RPMI8226 (cell line): ENCODE measurements at regions not wholly inside any gene's neighbourhood (a gene's known extent, or its start where the extent isn't known, plus 50 kb on each side); places are given as distances from the start of the nearest gene placed in this dataset.
"Not testable (repeated sequence)": the region's sequence is repeated elsewhere in the genome, so short reads cannot be mapped to it uniquely, and the experiment has no call there.

ENCODE experiments used
- DNase-seq: peaks from one replicate; pipeline ENCODE4 v3.0.0-alpha.2; 2015

DNA sequence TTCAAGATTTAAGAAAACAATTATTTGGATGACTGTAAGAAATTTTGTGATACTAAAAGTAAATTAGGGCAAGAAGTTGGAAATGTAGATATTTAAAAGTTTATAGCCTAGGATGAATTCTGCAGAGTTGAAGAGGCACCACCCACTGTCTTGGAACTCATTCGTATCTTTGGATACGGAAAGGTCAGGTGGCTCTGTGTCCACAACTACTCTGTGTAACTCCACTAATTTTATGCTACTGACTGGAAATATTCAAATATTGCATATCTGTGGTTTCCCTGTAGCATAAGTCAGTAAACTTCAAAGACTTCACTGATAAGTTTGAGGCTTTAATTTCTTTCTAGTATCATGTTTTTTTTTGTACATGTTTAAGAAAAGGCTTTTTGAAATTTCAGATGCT lies 156.9 kb upstream of the RPRM start:
- no peak for DNase-seq

DNA sequence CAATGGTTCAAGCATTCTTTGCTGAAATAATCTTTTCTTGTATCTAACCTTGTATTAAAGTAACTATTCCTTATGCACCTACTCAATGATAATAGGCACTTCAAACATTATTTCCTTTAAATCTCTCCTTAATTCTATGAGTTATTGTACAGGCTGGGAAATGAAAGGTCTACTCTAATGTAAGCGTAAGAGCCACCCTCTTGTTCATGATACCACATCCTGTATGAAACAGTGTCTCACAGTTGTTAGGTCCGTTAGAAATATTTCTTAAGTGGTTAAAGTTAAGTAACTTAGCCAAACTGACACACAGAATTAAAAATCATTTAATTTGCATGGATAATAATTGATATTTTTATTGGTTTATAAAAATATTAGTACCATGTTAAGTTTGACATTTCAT lies 162.5 kb upstream of the RPRM start:
- no peak for DNase-seq

DNA sequence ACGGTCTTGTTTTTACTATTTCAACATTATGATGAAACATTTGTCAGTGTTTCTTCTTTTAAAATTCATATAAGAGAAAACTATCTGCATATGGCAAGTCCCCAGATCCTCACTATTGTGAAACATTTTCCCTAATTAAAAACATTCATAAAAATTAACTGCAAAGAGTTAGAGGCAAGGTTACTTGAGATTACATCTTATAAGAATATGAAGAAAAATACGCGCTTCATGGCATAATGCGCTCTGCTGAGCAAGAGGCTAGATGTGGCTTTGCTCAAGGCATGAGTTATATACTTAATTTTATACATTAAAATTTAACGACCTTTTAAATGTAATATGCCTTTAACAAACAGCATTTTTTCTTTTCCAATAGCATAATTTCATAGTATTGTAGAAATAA lies 166.4 kb upstream of the RPRM start:
- no peak for DNase-seq

DNA sequence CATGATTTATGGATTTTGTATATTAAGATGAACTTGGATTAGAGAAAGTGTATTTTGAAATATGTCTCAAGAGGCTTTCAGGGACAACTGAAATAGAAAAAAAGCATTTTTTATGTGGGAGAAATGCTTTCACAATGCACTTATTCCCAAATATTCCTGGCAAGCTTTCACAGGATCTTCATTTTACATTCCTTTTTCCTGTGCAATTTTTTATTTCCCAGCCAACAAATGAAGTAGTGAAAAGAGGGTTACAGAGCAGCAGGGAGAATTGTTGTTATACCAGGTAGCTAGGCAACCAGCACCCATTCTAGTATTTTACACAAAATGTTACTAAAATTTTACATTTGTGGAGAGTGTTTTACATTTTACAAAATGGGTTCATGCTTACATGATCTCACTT lies 167.0 kb upstream of the RPRM start:
- no peak for DNase-seq

DNA sequence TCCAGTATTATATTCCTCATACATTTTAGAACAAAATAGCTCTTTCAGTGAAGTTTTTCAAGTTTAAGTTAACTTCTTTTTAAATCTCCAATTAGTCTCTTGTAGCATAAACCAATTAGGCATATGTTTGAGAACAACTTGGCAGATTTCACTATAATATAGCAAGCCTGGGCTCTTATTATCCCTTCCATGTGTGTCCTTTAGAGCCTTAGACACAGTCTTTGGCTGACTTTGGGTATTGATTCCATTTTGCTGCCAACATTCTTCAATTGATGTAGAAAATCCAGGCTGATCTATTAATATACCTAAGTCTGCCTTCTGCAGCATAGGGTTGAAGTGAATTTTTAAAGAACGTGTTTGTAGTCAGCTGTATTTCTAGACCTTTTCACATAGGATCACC lies 179.1 kb upstream of the RPRM start:
- DNase-seq, result no peak

DNA sequence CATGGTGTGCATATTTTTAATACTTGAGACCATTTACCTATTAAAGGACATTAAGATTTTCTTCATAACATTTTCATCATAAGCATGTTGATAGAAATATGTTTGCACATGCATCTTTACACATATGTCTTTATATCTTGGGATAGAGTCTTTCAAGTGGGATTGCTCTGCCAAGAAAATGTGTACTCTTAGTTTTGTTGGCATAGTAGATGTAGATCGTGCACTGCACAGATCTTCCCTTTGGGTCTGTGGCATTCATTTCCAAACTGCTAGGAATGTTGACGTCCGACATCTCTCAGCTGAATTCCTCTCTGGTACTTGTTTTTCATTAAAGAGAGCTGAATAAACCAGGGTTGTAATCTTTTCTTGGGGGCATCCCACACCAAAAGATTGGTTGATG lies 183.2 kb upstream of the RPRM start:
- DNase-seq, result no peak

DNA sequence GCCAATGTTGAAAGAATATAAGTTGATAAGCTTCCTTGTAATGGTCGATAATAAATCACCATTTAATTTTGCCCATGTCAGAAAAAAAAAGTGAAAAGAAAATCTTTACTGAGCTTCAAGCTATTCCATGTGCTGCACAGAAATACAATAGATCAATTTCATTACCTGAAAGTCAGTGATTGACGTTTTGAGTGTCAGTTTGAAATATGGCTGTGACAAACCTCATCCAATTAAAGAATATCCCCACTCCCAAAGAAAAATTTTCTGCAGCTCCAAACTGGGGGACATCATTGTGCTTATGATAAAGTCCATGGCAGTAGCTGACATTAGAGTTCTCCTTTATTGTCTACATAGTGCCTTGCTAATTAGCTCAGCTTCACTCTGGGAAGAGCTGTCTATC lies 184.8 kb upstream of the RPRM start:
- DNase-seq, result no peak

DNA sequence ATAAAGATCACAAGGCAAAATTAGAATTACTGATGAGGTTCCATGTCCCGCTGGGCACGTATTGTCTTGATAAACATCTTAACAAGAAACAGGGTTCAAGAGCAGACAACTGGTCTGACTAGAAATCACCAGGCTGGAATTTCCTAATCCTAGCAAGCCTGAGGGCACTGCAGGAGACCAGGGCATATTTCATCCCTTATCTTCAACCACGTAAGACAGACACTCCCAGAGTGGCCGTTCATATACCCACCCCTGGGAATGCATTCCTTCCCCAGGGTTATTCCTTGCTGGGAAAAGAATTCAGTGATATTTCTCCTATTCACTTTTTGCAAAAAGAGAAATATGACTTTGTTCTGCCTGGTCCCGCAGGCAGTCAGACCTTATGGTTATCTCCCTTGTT lies 185.4 kb upstream of the RPRM start:
- DNase-seq, result not testable (repeated sequence)

DNA sequence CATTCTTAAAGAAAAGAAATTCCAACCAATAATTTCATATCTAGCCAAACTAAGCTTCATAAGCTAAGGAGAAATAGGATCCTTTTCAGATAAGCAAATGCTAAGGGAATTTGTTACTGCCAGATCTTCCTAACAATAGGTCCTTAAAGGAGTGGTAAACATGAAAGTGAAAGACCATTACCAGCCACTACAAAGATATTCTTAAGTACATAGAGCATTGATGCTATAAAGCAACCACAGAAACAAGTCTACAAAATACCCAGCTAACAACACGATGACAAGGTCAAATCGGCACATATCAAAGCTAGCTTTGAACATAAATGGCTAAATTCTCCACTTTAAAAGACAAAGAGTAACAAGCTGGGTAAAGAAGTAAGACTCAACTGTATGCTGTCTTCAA lies 188.9 kb upstream of the RPRM start:
- no peak for DNase-seq

DNA sequence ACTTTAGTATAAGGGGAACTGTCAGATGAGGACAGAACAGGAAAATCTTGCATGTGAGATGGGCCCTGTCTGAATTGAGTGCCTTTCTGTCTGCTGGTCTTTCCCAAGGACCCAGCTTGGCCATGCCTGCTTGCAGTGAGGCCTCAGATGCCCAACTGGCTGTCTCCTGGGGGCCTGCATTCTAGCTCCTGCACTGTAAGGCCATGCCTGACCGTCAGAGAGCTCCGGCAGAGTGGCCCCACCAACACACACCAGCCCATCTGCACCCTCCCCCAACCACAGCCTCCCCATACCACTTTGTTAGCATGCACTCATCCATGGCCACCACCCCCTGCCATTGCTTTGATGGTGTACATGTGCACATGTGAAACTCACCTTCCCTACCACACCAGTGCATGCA lies 190.4 kb upstream of the RPRM start:
- no peak for DNase-seq

DNA sequence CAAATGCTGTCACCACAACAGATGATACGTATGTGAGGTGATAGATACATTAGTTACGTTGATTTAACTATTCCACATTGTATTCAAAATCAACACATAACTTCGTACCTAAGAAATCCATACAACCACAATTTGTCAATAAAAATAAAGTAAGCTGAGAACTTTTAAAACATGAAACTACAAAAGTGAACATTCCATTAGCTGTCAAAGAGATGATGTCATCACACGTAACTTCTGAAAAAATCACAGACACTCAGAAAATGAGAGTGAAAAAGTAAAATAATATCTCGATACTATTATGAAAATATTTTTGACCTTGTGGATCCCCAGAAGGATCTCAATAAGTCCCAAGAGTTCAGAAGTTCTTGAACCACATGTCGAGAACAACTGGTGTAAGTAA lies 161.6 kb upstream of the GALNT13 start:
- DNase-seq, result no peak

DNA sequence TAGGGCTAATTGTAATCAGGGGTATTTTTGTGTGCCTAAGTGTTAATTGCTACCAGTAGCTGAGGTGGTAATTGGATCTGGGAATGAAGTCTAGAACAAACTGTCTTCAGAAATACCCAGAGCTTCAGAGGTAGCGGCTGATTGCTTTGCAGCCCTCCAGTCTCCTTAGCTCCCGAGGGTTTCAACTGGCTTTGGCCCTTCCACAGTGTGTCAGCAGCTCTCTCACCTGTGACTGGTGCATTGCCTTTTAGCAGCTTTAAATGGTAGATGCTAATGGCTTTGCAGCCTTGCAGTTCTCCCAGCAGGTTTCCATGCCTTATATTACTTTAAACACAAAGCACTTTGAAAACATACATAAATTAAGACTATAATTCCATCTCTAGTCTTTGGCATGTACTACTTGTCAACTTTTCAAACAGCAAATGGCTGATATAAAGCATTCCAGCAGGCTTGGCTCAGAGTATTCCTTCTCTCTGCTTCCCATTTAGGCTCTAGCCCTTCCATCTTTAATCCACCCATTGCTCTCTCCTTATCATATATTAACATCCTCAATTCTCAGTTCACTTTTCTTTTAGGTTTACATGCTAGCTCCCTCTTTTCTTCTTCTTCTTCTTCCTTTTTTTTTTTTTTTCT lies 156.4 kb upstream of the GALNT13 start:
- no peak for DNase-seq

DNA sequence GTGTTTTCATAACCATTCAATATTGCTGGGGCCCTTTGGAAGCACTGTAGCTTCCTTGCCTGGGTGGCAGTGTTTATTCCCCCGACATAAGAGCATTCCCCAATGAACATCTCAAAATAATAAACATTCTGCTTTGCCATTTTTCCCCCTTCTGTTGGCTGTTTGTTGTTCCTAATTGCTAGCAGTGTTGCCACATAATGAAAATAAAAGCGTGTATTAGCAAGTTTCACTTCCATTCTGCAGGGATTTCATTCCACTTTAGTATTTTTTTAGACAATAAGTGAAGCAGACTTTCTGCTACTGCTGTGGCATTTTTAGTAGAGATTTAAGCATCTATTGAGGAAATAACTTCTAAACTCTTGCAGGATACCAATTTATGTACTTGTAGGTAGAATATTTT lies 154.7 kb upstream of the GALNT13 start:
- no peak for DNase-seq

DNA sequence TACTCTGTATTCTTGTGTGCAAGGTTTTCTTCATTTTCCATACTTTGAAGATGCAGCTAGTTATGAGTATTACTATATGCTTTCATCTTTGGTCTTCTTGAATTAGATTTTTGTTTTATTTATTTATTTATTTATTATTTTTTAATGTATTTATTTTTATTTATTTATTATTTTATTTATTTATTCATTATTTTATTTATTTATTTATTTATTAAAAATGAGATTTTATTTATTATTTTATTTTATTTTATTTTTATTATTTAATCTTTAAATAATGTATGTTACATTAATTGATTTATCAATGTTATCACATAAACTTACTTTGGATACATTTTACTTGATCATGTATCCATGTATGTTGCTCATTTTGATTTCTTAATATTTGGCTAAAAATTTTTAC lies 132.3 kb upstream of the GALNT13 start:
- DNase-seq, result no peak

DNA sequence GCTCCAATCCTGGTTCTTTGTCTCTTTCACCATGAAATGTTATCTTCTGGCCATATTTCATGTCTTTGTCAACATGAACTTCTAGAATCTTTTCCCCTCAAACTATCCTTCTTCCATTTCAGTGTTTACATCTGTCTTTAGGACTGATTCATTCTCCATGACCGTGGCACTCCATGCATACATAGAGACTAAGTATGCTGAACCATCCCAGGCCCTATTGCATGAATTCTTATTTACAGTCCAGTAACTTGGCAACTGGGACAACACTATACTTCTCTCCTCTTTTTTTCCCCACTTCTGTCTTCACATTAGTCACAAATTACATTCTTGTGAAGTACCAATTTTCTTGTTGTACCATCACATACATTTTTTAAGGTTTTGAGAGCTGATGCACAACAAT lies 109.8 kb upstream of the GALNT13 start:
- DNase-seq, result no peak

DNA sequence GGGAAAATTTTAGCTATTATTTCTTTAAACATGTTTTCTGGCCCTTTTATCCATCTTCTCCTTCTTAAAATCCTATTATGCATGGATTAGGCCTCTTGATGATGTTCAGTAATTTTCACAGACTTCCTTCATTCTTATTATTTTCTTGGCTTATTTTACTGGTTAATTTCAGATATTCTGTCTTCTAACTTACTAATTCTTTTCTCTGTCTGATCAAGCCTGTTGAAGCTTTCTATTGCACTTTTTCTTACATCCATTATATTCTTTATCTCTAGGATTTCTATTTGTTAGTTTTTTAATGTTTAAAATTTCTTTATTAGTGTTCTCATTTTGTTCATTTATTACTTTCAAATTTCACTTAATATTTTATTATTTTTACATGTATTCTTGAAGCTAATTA lies 105.3 kb upstream of the GALNT13 start:
- no peak for DNase-seq

DNA sequence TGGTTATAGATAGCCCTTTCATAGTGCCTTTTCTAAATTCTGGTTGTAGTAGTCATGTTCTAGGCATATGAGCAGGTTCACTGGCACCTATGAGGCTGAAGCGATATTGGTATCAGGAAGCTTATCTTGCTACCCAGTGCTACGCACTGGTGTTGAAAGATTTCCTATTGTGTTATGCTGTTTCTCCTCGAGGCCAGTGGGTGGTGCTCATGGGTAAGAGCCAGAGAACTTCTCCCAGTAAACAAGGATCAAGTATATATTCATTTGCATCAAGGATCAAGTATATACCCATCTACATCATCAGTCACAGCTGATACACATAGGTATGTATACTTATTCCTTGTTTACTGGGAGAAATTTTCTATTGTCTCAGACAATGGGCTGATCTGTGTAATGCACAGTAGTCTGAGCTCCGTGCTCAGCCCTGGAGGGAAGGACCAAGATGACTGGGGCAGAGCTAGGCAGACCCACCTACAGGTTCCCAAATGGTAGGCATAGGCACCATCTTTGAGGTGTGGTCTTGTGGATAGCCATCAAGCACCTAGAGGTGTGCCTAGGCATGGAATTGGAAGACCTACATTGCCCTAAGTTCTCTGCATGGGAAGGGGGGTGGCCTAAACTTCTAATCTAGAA lies 101.2 kb upstream of the GALNT13 start:
- no peak for DNase-seq

DNA sequence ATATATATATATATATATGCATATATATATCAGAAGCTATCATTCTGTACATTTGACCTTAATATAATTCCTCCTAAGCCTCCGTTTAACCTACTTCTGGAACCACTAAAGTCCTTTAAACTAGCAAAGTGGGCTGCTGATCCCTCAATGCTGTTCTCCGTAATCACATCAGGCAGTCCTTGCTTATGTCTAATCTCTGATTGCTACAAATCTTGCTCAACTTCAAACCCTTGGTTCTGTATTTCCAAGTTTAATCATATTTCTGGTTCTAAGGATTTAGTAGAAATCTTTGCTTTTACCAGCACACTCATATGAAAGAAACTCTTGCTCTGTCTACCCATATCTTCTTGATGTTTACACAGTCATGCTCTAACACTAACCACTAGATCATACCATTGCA lies 91.5 kb upstream of the GALNT13 start:
- no peak for DNase-seq

DNA sequence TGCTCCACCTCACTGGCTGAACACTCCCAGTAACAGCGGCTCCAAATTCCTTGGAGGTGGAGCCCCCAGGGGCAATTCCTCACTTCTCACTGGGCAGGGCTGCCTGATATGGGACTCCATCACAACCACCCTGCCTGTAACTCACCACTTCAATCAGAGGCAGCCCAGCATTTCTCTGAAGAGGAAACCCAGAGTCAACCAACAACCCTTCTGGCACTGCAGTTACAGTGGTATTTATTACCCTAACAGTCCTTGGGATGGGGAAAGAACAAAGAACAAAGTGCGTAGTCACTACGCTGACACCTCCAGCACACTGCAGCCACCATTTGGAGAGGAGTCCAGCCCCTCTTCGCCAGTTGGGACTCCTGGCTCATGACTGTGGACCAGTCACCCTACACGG lies 85.7 kb upstream of the GALNT13 start:
- DNase-seq, result no peak

DNA sequence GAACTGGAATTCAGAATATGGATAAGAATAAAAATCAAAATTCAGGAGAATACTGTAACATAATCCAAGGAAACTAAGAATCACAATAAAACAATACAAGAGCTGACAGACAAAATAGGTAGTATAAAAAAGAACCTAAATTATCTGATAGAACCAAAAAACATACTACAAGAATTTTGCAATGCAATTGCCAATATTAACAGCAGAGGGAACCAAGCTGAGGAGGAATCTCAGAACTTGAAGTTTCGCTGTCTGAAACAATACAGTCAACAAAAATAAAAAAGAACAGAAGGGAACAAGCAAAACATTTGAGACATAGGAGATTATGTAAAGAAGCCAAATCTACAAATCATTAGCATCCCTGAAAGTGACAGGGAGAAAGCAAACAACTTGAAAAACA lies 84.1 kb upstream of the GALNT13 start:
- no peak for DNase-seq

DNA sequence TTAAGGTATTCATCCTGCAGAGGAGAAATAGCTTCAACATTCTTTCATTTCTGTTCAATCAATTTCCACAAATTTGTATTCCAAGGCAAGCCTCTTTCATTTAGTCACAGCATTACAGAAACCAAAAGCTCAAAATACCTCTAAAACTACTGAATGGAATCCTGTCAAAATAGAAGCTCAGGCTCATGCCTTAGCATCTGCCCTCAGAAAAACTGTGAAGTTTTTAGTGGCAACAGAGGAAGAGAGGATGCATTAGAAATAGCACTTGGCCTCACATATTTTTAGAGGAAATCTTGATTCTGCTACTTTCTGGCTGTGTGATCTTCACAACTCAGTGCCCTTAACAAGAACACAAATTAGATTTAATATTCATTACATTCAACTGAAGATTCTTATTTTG lies 69.1 kb upstream of the GALNT13 start:
- no peak for DNase-seq

DNA sequence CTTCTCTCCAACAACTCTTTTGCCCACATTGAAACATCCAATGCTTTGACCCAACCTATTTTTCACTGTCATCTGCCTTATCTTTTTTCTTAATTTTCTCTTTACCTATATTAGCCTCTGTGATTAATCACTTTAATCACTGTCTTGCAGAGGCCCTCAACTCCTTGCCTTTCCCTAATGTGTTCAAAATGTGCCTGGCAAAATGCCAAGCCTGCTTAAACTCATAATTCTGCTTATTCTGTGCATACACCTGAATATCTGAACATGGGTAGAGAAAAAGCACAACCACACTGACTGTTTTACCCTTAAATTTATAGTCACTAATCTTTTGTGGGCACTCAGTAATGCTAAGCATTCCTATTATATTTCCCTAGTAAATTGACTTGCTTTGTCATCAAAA lies 63.0 kb upstream of the GALNT13 start:
- no peak for DNase-seq

DNA sequence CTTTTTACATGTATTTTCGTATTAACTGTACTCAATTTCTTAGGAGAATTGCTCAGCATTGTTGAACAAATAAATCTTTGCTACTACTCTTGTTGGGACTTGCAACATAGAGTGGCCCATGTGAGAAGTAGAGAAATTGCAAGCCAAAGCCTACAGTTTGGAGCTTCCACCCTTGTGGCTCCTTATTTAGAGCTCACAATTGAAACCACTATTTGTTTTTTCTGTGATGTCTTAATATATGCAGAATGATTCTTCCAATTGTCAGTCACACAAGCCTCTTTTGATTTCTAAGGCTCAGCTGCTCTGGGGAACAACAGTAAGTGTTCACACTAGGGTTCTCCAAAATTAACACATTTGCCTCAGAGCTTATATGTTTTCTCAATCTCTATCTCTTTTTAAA lies 60.2 kb upstream of the GALNT13 start:
- DNase-seq, result no peak

DNA sequence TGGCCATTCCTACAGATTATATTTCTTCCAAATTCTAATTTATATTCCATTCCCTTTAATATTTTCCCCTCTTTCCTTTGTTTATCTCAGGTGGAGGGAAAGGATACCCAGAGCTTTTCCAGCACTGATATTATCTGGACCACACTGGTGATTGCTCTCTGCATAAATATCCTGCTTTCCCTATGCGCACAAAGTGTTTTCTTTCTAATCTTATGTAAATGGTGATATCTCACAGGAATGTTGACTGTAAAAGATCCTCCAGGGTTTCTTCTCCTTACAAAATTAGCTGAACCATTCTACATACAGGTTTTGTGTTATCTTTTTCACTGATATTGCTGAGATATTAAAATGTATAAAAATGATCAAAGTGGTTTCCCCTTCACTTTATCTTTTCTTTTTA lies 59.1 kb upstream of the GALNT13 start:
- DNase-seq, result no peak

DNA sequence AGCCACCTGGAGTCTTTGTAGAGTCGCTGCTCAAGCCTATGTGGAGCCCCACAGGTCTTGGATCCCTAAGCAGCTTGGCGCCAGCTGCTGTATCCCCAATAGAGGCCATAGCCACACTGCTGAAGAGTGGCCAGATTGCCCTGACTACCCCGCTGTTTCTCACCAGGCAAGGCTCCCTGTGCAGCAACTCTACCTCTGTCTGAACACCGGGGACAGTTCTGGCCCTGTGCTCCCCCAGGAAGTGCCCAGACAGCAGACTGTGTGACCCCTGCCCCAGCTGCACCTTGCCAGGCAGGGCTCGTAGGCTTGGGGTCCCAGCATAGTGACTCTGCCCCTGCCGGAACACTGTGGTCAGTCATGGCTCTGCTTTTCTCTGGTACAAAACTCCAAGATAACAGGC lies 53.5 kb upstream of the GALNT13 start:
- DNase-seq, result no peak

DNA sequence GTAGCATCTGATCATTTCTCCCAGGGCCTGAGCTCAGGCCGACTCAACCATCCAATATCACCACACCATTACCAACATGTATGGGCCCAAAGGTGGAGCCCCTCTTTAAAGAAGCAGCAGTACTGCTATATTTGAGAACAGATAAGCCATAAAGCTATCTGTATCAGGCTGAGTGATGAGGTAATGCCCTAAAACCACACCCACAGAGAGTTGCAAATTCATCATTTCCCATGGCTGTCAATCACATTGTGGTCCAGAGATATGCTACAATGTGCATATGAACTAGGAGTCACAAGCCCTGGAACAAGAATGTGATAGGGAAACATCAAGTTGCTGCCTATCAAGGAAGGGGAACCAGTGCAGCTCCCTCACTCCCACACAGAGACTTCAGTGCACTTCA lies 52.6 kb upstream of the GALNT13 start:
- DNase-seq, result no peak
